ENCODE measurements at regions not wholly inside any gene's neighbourhood (a gene's known extent, or its start where the extent isn't known, plus 50 kb on each side); places are given as distances from the start of the nearest gene placed in this dataset.

DNA sequence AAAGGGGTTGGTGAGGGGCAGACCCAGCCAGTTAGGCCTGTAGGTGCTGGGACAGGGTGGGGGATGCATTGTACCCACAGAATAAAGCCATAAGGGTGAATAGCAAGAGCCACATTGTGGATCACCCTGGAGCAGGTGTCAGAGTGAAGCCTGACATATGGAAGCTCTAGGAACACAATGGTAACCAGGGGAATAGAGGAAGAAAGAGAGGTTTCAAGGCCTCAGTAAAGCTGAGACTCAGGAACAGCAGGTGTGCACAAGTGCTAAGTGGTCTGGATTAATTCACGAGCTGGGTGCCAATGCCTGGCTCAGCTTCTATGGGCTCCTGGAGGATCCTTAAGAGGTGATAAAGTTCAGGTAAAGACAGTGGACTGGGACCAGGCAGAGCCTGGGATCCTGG is 323.7 kb upstream of the CTNNB1 start:
- CTCF ChIA-PET = no interaction called here
- POLR2A ChIA-PET (ENCODE audit: low non-redundant PET) = no interaction called here
- peak overlapping the region; percentile 33; the same call in 1 of the 2 replicates for H3K27ac ChIP-seq
- TF ChIP-seq, protein P1, sequence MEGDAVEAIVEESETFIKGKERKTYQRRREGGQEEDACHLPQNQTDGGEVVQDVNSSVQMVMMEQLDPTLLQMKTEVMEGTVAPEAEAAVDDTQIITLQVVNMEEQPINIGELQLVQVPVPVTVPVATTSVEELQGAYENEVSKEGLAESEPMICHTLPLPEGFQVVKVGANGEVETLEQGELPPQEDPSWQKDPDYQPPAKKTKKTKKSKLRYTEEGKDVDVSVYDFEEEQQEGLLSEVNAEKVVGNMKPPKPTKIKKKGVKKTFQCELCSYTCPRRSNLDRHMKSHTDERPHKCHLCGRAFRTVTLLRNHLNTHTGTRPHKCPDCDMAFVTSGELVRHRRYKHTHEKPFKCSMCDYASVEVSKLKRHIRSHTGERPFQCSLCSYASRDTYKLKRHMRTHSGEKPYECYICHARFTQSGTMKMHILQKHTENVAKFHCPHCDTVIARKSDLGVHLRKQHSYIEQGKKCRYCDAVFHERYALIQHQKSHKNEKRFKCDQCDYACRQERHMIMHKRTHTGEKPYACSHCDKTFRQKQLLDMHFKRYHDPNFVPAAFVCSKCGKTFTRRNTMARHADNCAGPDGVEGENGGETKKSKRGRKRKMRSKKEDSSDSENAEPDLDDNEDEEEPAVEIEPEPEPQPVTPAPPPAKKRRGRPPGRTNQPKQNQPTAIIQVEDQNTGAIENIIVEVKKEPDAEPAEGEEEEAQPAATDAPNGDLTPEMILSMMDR (conservative IDR thresholded peaks at IDR 0.05; ENCODE audit: low read depth) = no peak
- no peak for DNase-seq (ENCODE audit: low spot score)

DNA sequence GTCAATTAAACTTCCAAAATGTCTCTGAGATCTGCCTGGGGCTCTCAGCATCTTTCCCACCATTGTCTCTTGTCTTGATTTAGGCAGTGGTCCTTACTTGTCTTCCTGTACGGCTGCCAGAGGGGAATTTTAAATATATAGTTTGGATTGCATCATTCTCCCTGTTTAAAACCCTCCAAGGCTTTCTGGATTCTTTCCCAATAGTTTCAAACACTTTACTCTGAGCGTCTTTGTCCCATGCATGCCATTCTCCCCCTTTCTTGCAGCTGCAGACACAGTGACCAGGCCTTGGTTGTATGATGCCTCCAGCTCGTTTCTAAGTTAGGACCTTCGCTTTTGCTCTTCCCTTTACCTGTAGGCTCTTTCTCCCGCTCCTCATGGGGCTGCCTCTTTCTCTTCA is 323.3 kb upstream of the CTNNB1 start:
- no peak for DNase-seq (ENCODE audit: low spot score)
- TF ChIP-seq, protein P1 (conservative IDR thresholded peaks at IDR 0.05; ENCODE audit: low read depth) = no peak
- POLR2A ChIA-PET (ENCODE audit: low non-redundant PET) = no interaction called here
- CTCF ChIA-PET = no interaction called here
- H3K27ac ChIP-seq = peak overlapping the region; percentile 33; the same call in 1 of the 2 replicates

DNA sequence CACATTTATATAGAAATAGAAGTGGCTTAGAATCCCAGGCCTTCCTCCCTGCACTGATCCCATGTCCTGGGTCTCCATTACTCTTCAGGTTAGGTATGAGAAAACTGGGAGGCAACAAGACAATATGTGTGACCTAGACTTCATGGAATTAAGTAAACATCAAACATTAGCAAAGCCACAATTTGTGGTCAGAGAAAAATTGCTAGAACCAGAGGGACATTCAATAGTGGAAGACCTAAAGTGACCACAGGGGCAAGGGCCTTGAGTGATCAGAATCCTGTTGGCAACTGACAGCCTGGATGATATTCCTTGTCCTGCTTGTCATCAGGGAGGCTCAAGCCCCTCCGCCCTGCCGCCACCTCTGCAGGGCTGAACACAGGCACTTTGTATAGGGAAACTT is 322.8 kb upstream of the CTNNB1 start:
- TF ChIP-seq, protein P1 (conservative IDR thresholded peaks at IDR 0.05; ENCODE audit: low read depth) = no peak
- no peak for DNase-seq (ENCODE audit: low spot score)
- H3K27ac ChIP-seq = peak overlapping the region; percentile 50
- ChIA-PET POLR2A (ENCODE audit: low non-redundant PET) (no interaction called here), CTCF (no interaction called here)

DNA sequence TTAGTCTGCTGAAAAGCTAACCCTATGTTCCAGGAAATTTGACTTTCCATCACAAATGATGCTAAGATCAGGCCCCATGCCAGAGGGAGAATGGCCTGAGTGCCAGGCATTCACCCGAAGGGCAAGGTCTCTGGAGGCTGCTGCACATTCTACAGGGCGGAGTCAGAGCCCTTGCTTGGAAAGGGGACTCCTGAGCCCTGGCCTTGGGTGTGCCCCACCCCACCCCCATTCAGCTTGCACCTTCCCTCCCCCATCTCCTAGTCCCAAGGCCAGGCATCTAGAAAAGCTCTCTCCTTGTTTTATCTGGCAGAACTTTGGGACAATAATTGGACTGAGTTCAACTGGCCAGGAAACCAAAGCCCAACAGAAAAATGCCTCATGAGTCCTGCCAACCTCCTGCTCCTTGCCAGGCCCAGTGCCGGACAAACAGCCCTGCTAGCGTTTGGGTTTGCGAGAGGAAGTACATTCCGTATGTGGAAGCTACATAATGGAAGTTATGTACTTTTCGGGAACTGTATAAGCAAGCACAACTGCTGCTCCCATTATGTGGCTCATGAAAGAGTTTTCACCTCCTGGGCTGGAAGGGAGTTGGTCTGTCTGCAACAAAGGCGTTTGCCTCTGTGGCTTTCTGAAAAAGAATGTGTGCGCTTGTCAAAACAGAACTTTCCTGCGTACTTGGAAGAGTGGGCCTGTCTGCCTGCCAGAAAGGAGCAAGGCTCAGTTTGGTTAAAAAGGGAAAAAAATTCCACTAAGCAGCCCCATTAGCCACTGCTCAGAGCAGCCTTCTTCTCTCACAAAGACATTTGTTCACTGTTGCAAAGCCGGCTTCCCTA is 321.5 kb upstream of the CTNNB1 start:
- peak; percentile 21 for DNase-seq (ENCODE audit: low spot score)
- ChIA-PET POLR2A (ENCODE audit: low non-redundant PET) (no interaction called here), CTCF (no interaction called here)
- H3K27ac ChIP-seq = peak overlapping the region; percentile 93
- TF ChIP-seq, protein P1 (conservative IDR thresholded peaks at IDR 0.05; ENCODE audit: low read depth) = no peak

DNA sequence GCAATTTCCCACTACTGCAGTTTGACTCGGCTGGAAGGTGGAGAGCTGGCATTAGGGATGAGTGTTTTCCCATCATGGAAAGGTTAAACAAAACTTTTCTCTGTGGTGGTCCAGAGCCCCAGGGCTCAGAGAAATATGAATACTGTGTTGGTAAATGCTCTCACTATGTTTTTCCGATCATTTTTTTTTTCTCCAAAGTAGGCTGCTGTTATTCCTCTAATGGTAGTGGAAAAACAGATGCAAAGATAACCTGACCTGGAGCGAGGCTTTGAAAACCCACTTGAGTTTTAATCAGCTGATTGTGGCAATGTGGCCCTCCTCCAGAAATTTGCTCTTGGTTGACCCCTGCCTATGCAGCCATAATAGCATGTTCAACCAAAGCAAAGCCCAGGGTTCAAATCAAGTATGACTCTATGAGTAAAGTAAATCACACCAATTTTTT is 320.8 kb upstream of the CTNNB1 start:
- DNase-seq (ENCODE audit: low spot score) = no peak
- peak overlapping the region; percentile 93 for H3K27ac ChIP-seq
- TF ChIP-seq, protein P1 (conservative IDR thresholded peaks at IDR 0.05; ENCODE audit: low read depth) = no peak
- POLR2A ChIA-PET (ENCODE audit: low non-redundant PET) = no interaction called here
- CTCF ChIA-PET = no interaction called here

DNA sequence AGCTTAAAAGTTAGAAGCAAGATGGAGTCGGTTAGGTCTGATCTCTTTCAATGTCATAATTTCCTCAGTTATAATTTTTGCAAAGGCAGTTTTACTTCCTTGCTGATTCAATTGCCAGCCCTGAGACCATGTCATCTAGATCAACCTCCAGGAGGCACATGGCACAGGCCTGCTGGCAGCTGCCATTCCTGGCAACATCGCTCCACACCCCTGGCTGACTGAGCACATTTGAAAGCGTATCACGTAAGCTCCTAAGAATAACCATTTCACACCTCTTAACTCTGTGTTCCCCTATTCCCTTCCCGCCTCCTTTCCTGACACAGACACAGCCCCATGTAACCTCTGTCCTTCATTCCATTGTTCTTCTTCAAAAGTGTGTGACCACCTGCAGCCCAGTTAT is 313.9 kb upstream of the CTNNB1 start:
- TF ChIP-seq, protein P1 (conservative IDR thresholded peaks at IDR 0.05; ENCODE audit: low read depth) = no peak
- no peak for DNase-seq (ENCODE audit: low spot score)
- ChIA-PET CTCF (interaction anchor here (0.5 to 0.6 kb wide), 2 partner anchors 119 to 562 kb away, joined by 3 to 4 read pairs; no protein-coding TSS in a partner anchor), POLR2A (ENCODE audit: low non-redundant PET) (no interaction called here)
- no peak overlapping the region for H3K27ac ChIP-seq
